ENCODE measurements at regions not wholly inside any gene's neighbourhood (a gene's known extent, or its start where the extent isn't known, plus 50 kb on each side); places are given as distances from the start of the nearest gene placed in this dataset.

GRCh38 chr2:6562771-6563170 lies 302.9 kb downstream of the CMPK2 start:
- intact Hi-C loops (cut with micrococcal nuclease), result no loop called here
- no peaks in the 10 kb centered on the region for H3K27me3 Mint-ChIP-seq (ENCODE audit: low read depth)
- no peaks in the 10 kb centered on the region for H3K4me1 Mint-ChIP-seq (ENCODE audit: low read depth)
- H3K36me3 Mint-ChIP-seq (ENCODE audit: low read depth), result no peaks in the 10 kb centered on the region
- H3K9me3 Mint-ChIP-seq, result no peaks in the 10 kb centered on the region
- H3K27ac Mint-ChIP-seq, result no peak overlapping the region
- no peak overlapping the region for H3K4me3 Mint-ChIP-seq (ENCODE audit: low read depth)
- no peak for DNase-seq (ENCODE audit: low spot score)

- H3K36me3 Mint-ChIP-seq (ENCODE audit: low read depth), result no peaks in the 10 kb centered on the region
- H3K27ac Mint-ChIP-seq, result no peak overlapping the region
- no peaks in the 10 kb centered on the region for H3K4me1 Mint-ChIP-seq (ENCODE audit: low read depth)
- H3K27me3 Mint-ChIP-seq (ENCODE audit: low read depth), result no peaks in the 10 kb centered on the region
- H3K9me3 Mint-ChIP-seq, result no peaks in the 10 kb centered on the region
- no peak overlapping the region for H3K4me3 Mint-ChIP-seq (ENCODE audit: low read depth)
- no peak for DNase-seq (ENCODE audit: low spot score)
- intact Hi-C loops (cut with micrococcal nuclease), result no loop called here
These were observed 301.4 kb downstream of the CMPK2 start for GRCh38 chr2:6564326-6564725.

- intact Hi-C loops (cut with micrococcal nuclease), result no loop called here
These were observed 291.6 kb downstream of the CMPK2 start for GRCh38 chr2:6574121-6574520.

GRCh38 chr2:6576302-6576701 lies 289.4 kb downstream of the CMPK2 start:
- intact Hi-C loops (cut with micrococcal nuclease), result no loop called here
- Mint-ChIP-seq H3K27me3 (ENCODE audit: low read depth) (no peaks in the 10 kb centered on the region), H3K4me3 (ENCODE audit: low read depth) (no peak overlapping the region), H3K27ac (no peak overlapping the region), H3K4me1 (ENCODE audit: low read depth) (no peaks in the 10 kb centered on the region), H3K9me3 (no peaks in the 10 kb centered on the region), H3K36me3 (ENCODE audit: low read depth) (no peaks in the 10 kb centered on the region)
- no peak for DNase-seq (ENCODE audit: low spot score)

More at GRCh38 chr2:6574121-6574520, 291.6 kb downstream of the CMPK2 start:
- Mint-ChIP-seq H3K9me3 (no peaks in the 10 kb centered on the region), H3K27ac (no peak overlapping the region), H3K27me3 (ENCODE audit: low read depth) (no peaks in the 10 kb centered on the region), H3K4me3 (ENCODE audit: low read depth) (no peak overlapping the region), H3K4me1 (ENCODE audit: low read depth) (no peaks in the 10 kb centered on the region), H3K36me3 (ENCODE audit: low read depth) (no peaks in the 10 kb centered on the region)
- no peak for DNase-seq (ENCODE audit: low spot score)

GRCh38 chr2:6577960-6578359 lies 287.7 kb downstream of the CMPK2 start:
- no peaks in the 10 kb centered on the region for H3K9me3 Mint-ChIP-seq
- H3K27ac Mint-ChIP-seq, result no peak overlapping the region
- no peak for DNase-seq (ENCODE audit: low spot score)
- intact Hi-C loops (cut with micrococcal nuclease), result no loop called here
- no peaks in the 10 kb centered on the region for H3K27me3 Mint-ChIP-seq (ENCODE audit: low read depth)
- H3K4me1 Mint-ChIP-seq (ENCODE audit: low read depth), result no peaks in the 10 kb centered on the region
- H3K36me3 Mint-ChIP-seq (ENCODE audit: low read depth), result no peaks in the 10 kb centered on the region
- H3K4me3 Mint-ChIP-seq (ENCODE audit: low read depth), result no peak overlapping the region

GRCh38 chr2:6578416-6578815 lies 287.3 kb downstream of the CMPK2 start:
- H3K4me3 Mint-ChIP-seq (ENCODE audit: low read depth), result no peak overlapping the region
- H3K36me3 Mint-ChIP-seq (ENCODE audit: low read depth), result no peaks in the 10 kb centered on the region
- no peaks in the 10 kb centered on the region for H3K9me3 Mint-ChIP-seq
- no peak overlapping the region for H3K27ac Mint-ChIP-seq
- intact Hi-C loops (cut with micrococcal nuclease), result no loop called here
- no peak for DNase-seq (ENCODE audit: low spot score)
- H3K4me1 Mint-ChIP-seq (ENCODE audit: low read depth), result no peaks in the 10 kb centered on the region
- no peaks in the 10 kb centered on the region for H3K27me3 Mint-ChIP-seq (ENCODE audit: low read depth)

GRCh38 chr2:6579281-6579680 lies 286.4 kb downstream of the CMPK2 start:
- Mint-ChIP-seq H3K4me3 (ENCODE audit: low read depth) (no peak overlapping the region), H3K27ac (no peak overlapping the region), H3K36me3 (ENCODE audit: low read depth) (no peaks in the 10 kb centered on the region), H3K27me3 (ENCODE audit: low read depth) (no peaks in the 10 kb centered on the region), H3K9me3 (no peaks in the 10 kb centered on the region), H3K4me1 (ENCODE audit: low read depth) (no peaks in the 10 kb centered on the region)
- DNase-seq (ENCODE audit: low spot score), result no peak
- intact Hi-C loops (cut with micrococcal nuclease), result no loop called here

- intact Hi-C loops (cut with micrococcal nuclease), result no loop called here
These were observed 284.7 kb downstream of the CMPK2 start for GRCh38 chr2:6580982-6581381.

GRCh38 chr2:6589150-6589549 lies 276.6 kb downstream of the CMPK2 start:
- no peak overlapping the region for H3K4me3 Mint-ChIP-seq (ENCODE audit: low read depth)
- no peaks in the 10 kb centered on the region for H3K9me3 Mint-ChIP-seq
- intact Hi-C loops (cut with micrococcal nuclease), result no loop called here
- H3K4me1 Mint-ChIP-seq (ENCODE audit: low read depth), result no peaks in the 10 kb centered on the region
- no peaks in the 10 kb centered on the region for H3K27me3 Mint-ChIP-seq (ENCODE audit: low read depth)
- no peaks in the 10 kb centered on the region for H3K36me3 Mint-ChIP-seq (ENCODE audit: low read depth)
- no peak for DNase-seq (ENCODE audit: low spot score)
- no peak overlapping the region for H3K27ac Mint-ChIP-seq

More at GRCh38 chr2:6580982-6581381, 284.7 kb downstream of the CMPK2 start:
- H3K9me3 Mint-ChIP-seq, result no peaks in the 10 kb centered on the region
- DNase-seq (ENCODE audit: low spot score), result no peak
- H3K36me3 Mint-ChIP-seq (ENCODE audit: low read depth), result no peaks in the 10 kb centered on the region
- no peaks in the 10 kb centered on the region for H3K27me3 Mint-ChIP-seq (ENCODE audit: low read depth)
- H3K27ac Mint-ChIP-seq, result no peak overlapping the region
- H3K4me1 Mint-ChIP-seq (ENCODE audit: low read depth), result no peaks in the 10 kb centered on the region
- no peak overlapping the region for H3K4me3 Mint-ChIP-seq (ENCODE audit: low read depth)

- no peaks in the 10 kb centered on the region for H3K36me3 Mint-ChIP-seq (ENCODE audit: low read depth)
- no peak overlapping the region for H3K4me3 Mint-ChIP-seq (ENCODE audit: low read depth)
- intact Hi-C loops (cut with micrococcal nuclease), result no loop called here
- H3K27me3 Mint-ChIP-seq (ENCODE audit: low read depth), result no peaks in the 10 kb centered on the region
- DNase-seq (ENCODE audit: low spot score), result no peak
- H3K9me3 Mint-ChIP-seq, result no peaks in the 10 kb centered on the region
- no peak overlapping the region for H3K27ac Mint-ChIP-seq
- H3K4me1 Mint-ChIP-seq (ENCODE audit: low read depth), result no peaks in the 10 kb centered on the region
These were observed 275.3 kb downstream of the CMPK2 start for GRCh38 chr2:6590442-6590841.

- H3K4me1 Mint-ChIP-seq (ENCODE audit: low read depth), result no peaks in the 10 kb centered on the region
- intact Hi-C loops (cut with micrococcal nuclease), result no loop called here
- H3K4me3 Mint-ChIP-seq (ENCODE audit: low read depth), result no peak overlapping the region
- no peaks in the 10 kb centered on the region for H3K27me3 Mint-ChIP-seq (ENCODE audit: low read depth)
- H3K9me3 Mint-ChIP-seq, result no peaks in the 10 kb centered on the region
- H3K36me3 Mint-ChIP-seq (ENCODE audit: low read depth), result no peaks in the 10 kb centered on the region
- no peak overlapping the region for H3K27ac Mint-ChIP-seq
- no peak for DNase-seq (ENCODE audit: low spot score)
These were observed 263.2 kb downstream of the CMPK2 start for GRCh38 chr2:6602471-6602870.

- Mint-ChIP-seq H3K9me3 (no peaks in the 10 kb centered on the region), H3K4me1 (ENCODE audit: low read depth) (no peaks in the 10 kb centered on the region), H3K4me3 (ENCODE audit: low read depth) (no peak overlapping the region), H3K27me3 (ENCODE audit: low read depth) (no peaks in the 10 kb centered on the region), H3K27ac (no peak overlapping the region), H3K36me3 (ENCODE audit: low read depth) (no peaks in the 10 kb centered on the region)
- intact Hi-C loops (cut with micrococcal nuclease), result no loop called here
- DNase-seq (ENCODE audit: low spot score), result no peak
These were observed 259.7 kb downstream of the CMPK2 start for GRCh38 chr2:6605836-6606505.

- DNase-seq (ENCODE audit: low spot score), result no peak
- Mint-ChIP-seq H3K27ac (no peak overlapping the region), H3K36me3 (ENCODE audit: low read depth) (no peaks in the 10 kb centered on the region), H3K4me3 (ENCODE audit: low read depth) (no peak overlapping the region), H3K27me3 (ENCODE audit: low read depth) (no peaks in the 10 kb centered on the region), H3K4me1 (ENCODE audit: low read depth) (no peaks in the 10 kb centered on the region), H3K9me3 (no peaks in the 10 kb centered on the region)
- intact Hi-C loops (cut with micrococcal nuclease), result no loop called here
These were observed 247.9 kb downstream of the CMPK2 start for GRCh38 chr2:6617794-6618193.

- H3K36me3 Mint-ChIP-seq (ENCODE audit: low read depth), result no peaks in the 10 kb centered on the region
- intact Hi-C loops (cut with micrococcal nuclease), result no loop called here
- no peak overlapping the region for H3K27ac Mint-ChIP-seq
- H3K4me3 Mint-ChIP-seq (ENCODE audit: low read depth), result no peak overlapping the region
- H3K4me1 Mint-ChIP-seq (ENCODE audit: low read depth), result no peaks in the 10 kb centered on the region
- H3K9me3 Mint-ChIP-seq, result no peaks in the 10 kb centered on the region
- H3K27me3 Mint-ChIP-seq (ENCODE audit: low read depth), result no peaks in the 10 kb centered on the region
- no peak for DNase-seq (ENCODE audit: low spot score)
These were observed 247.5 kb downstream of the CMPK2 start for GRCh38 chr2:6618201-6618600.
